ENCODE measurements at regions not wholly inside any gene's neighbourhood (a gene's known extent, or its start where the extent isn't known, plus 50 kb on each side); places are given as distances from the start of the nearest gene placed in this dataset.

DNA sequence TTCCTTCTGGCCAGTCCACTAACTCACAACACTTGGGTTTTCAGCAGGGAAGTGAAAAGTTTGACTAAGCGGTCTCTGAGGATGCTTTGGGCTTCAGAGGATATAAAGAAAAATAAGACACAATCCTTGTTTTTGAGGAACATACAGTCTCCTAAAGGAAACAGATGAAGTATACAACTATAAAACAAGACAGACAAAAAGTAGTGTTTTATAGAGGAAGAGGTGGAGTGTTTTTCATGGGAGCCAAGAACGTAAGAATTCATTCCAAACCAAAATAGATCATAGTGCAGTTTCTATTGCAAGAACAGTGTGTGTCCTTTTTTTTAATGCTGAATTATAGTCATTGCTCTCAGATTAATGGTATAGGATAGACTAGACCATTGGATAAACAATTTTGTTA is 586.9 kb upstream of the BRINP1 start:
- H3K4me1 ChIP-seq, result peaks cover 11% of the 10 kb centered on the region
- H3K27me3 ChIP-seq, result no peaks in the 10 kb centered on the region
- DNase-seq (ENCODE audit: extremely low spot score in 2 of 2), result no peak
- H3K4me3 ChIP-seq, result no peak overlapping the region
- no peaks in the 10 kb centered on the region for H3K9me3 ChIP-seq
- no peak overlapping the region for H3K27ac ChIP-seq
- intact Hi-C loops (cut with DNase I), result no loop called here
- TF ChIP-seq POLR2A (IDR thresholded peaks at IDR 0.05), result no peak
- no peak for TF ChIP-seq POLR2AphosphoS5 (IDR thresholded peaks at IDR 0.05; ENCODE audit: insufficient read depth in 1 of 2, low read depth in 1 of 2)
- TF ChIP-seq, protein P1, sequence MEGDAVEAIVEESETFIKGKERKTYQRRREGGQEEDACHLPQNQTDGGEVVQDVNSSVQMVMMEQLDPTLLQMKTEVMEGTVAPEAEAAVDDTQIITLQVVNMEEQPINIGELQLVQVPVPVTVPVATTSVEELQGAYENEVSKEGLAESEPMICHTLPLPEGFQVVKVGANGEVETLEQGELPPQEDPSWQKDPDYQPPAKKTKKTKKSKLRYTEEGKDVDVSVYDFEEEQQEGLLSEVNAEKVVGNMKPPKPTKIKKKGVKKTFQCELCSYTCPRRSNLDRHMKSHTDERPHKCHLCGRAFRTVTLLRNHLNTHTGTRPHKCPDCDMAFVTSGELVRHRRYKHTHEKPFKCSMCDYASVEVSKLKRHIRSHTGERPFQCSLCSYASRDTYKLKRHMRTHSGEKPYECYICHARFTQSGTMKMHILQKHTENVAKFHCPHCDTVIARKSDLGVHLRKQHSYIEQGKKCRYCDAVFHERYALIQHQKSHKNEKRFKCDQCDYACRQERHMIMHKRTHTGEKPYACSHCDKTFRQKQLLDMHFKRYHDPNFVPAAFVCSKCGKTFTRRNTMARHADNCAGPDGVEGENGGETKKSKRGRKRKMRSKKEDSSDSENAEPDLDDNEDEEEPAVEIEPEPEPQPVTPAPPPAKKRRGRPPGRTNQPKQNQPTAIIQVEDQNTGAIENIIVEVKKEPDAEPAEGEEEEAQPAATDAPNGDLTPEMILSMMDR (IDR thresholded peaks at IDR 0.05), result no peak
- no peaks in the 10 kb centered on the region for H3K36me3 ChIP-seq

DNA sequence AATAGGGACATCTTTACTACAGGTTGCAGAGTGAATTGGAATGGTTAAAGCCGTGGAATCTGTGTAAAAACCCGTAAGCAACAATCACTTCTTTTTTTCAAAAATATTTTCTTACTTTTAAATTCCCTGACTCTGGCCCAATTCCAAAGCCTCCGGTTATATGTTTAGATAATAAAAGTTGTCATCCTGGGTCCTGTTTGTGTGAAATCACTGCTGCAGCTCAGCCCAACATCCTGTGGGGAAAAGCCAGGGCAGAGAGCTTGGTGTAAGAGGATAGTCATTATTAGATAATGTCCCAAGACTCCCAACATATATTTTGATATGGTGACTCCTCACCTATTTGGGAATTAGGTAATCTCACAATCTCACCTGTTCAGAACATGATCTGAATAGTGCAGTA is 586.0 kb upstream of the BRINP1 start:
- Histone ChIP-seq H3K36me3 (no peaks in the 10 kb centered on the region), H3K4me3 (no peak overlapping the region), H3K4me1 (peaks cover 11% of the 10 kb centered on the region), H3K9me3 (no peaks in the 10 kb centered on the region), H3K27me3 (no peaks in the 10 kb centered on the region), H3K27ac (no peak overlapping the region)
- DNase-seq (ENCODE audit: extremely low spot score in 2 of 2), result no peak
- intact Hi-C loops (cut with DNase I), result no loop called here
- TF ChIP-seq POLR2A (IDR thresholded peaks at IDR 0.05) (no peak), POLR2AphosphoS5 (IDR thresholded peaks at IDR 0.05; ENCODE audit: insufficient read depth in 1 of 2, low read depth in 1 of 2) (no peak)
- TF ChIP-seq, protein P1 (IDR thresholded peaks at IDR 0.05), result no peak

DNA sequence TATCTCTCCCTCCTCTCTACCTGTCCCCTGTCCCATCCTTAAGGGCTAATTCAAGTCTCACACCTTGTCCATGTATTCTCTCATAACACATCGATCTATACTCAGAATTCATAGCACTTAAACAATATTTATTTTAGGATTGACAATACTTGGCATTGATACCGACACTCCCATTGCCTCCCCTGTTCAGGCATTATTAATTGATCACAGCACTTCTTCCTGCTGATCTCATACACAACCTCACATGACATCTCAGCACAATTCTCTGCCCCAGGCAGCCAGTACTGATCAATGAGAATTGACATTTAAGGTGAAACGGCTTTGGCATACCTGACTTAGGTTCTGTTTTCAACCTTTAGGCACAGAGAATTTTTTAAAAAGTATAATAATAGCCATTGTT is 582.4 kb upstream of the BRINP1 start:
- Histone ChIP-seq H3K4me3 (no peak overlapping the region), H3K36me3 (no peaks in the 10 kb centered on the region), H3K27me3 (no peaks in the 10 kb centered on the region), H3K4me1 (peaks cover 5% of the 10 kb centered on the region), H3K27ac (no peak overlapping the region), H3K9me3 (no peaks in the 10 kb centered on the region)
- intact Hi-C loops (cut with DNase I), result no loop called here
- TF ChIP-seq POLR2A (IDR thresholded peaks at IDR 0.05), result no peak
- TF ChIP-seq, protein P1 (IDR thresholded peaks at IDR 0.05), result no peak
- no peak for TF ChIP-seq POLR2AphosphoS5 (IDR thresholded peaks at IDR 0.05; ENCODE audit: insufficient read depth in 1 of 2, low read depth in 1 of 2)
- DNase-seq (ENCODE audit: extremely low spot score in 2 of 2), result no peak

DNA sequence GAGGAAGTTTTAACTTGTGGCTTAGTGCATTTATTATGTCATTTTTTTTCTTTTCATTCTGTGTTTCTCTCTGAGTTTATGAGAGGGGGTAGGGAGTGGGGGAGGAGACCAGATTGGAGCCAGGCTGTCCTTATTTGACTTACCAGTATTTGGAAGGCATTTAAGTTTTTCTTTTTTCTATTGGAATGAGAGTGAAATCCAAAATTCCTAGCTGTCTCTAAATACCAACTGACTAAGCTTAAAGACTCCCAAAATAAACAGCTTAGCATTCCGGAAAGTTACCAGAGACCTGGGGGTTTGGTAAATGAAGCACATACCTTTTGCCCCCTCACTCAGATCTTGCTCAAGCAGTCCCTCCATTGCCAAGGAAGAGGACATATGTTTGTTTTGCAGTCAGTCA is 581.9 kb upstream of the BRINP1 start:
- H3K36me3 ChIP-seq, result no peaks in the 10 kb centered on the region
- H3K4me3 ChIP-seq, result no peak overlapping the region
- H3K4me1 ChIP-seq, result peaks cover under 1% of the 10 kb centered on the region
- no peak for DNase-seq (ENCODE audit: extremely low spot score in 2 of 2)
- no peak for TF ChIP-seq POLR2A (IDR thresholded peaks at IDR 0.05)
- TF ChIP-seq, protein P1 (IDR thresholded peaks at IDR 0.05), result no peak
- TF ChIP-seq POLR2AphosphoS5 (IDR thresholded peaks at IDR 0.05; ENCODE audit: insufficient read depth in 1 of 2, low read depth in 1 of 2), result no peak
- no peaks in the 10 kb centered on the region for H3K27me3 ChIP-seq
- H3K27ac ChIP-seq, result no peak overlapping the region
- intact Hi-C loops (cut with DNase I), result no loop called here
- H3K9me3 ChIP-seq, result no peaks in the 10 kb centered on the region

DNA sequence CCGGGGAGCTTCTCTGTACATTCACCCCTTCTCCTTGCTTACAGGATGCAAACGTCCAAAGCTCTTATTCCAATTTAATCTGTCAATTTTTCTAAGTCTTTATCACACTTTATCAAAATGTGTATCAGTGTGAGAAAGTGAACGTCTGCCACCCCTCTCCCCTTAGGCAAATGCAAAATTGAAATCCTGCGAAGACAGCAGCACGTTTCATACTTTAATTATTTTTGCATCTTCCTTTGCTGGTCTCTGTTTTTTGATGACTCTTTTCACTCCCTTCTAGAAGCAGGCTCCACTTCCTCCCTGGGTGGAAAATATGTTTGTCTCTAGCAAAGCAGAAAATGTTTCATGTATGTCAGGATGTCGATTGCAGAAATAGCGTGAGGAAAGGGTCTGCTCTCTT is 576.5 kb upstream of the BRINP1 start:
- no peak overlapping the region for H3K27ac ChIP-seq
- no peaks in the 10 kb centered on the region for H3K27me3 ChIP-seq
- H3K4me3 ChIP-seq, result no peak overlapping the region
- TF ChIP-seq POLR2AphosphoS5 (IDR thresholded peaks at IDR 0.05; ENCODE audit: insufficient read depth in 1 of 2, low read depth in 1 of 2), result no peak
- TF ChIP-seq, protein P1 (IDR thresholded peaks at IDR 0.05), result no peak
- no peak for TF ChIP-seq POLR2A (IDR thresholded peaks at IDR 0.05)
- DNase-seq (ENCODE audit: extremely low spot score in 2 of 2), result no peak
- H3K4me1 ChIP-seq, result no peaks in the 10 kb centered on the region
- no peaks in the 10 kb centered on the region for H3K9me3 ChIP-seq
- intact Hi-C loops (cut with DNase I), result no loop called here
- H3K36me3 ChIP-seq, result no peaks in the 10 kb centered on the region
